Smooth muscle cell (in vitro differentiated cells): ENCODE measurements at regions not wholly inside any gene's neighbourhood (a gene's known extent, or its start where the extent isn't known, plus 50 kb on each side); places are given as distances from the start of the nearest gene placed in this dataset.

Source experiments
- DNase-seq: peaks from one replicate; lab custom pipeline; 2025; ENCODE audit not compliant: unreplicated experiment; lab: John Stamatoyannopoulos, UW
- H2AFZ ChIP-seq: fragments of 200-600 bp; sonication (generic); 2 replicates; pipeline ENCODE4 v1.6.0; 2016; ENCODE audit warnings: antibody characterized with exemption, low read depth, mild to moderate bottlenecking
- H3F3A ChIP-seq: fragments of 200-600 bp; sonication (generic); 2 replicates; pipeline ENCODE4 v1.6.0; 2017; ENCODE audit warnings: antibody characterized with exemption, low read depth
- H3K27ac ChIP-seq: fragments of 200-600 bp; sonication (generic); 2 replicates; pipeline ENCODE4 v1.5.1; 2016; ENCODE audit warnings: low read depth, mild to moderate bottlenecking
- H3K27me3 ChIP-seq: fragments of 200-600 bp; sonication (generic); 2 replicates; pipeline ENCODE4 v1.6.1; 2016; ENCODE audit warnings: low read depth, mild to moderate bottlenecking
- H3K36me3 ChIP-seq: fragments of 200-600 bp; sonication (generic); 2 replicates; pipeline ENCODE4 v1.5.1; 2016; ENCODE audit warnings: low read depth
- H3K4me1 ChIP-seq: fragments of 200-600 bp; sonication (generic); 2 replicates; pipeline ENCODE4 v1.5.1; 2016; ENCODE audit warnings: low read depth
- H3K4me2 ChIP-seq: fragments of 200-600 bp; sonication (generic); 2 replicates; pipeline ENCODE4 v1.6.0; 2016; ENCODE audit warnings: mild to moderate bottlenecking
- H3K4me3 ChIP-seq: fragments of 200-600 bp; sonication (generic); 2 replicates; pipeline ENCODE4 v1.5.1; 2016; ENCODE audit warnings: mild to moderate bottlenecking
- H3K79me2 ChIP-seq: fragments of 200-600 bp; sonication (generic); 2 replicates; pipeline ENCODE4 v1.6.0; 2016; ENCODE audit warnings: low read depth, mild to moderate bottlenecking
- H3K9ac ChIP-seq: fragments of 200-600 bp; sonication (generic); 2 replicates; pipeline ENCODE4 v1.6.0; 2016; ENCODE audit warnings: low read depth
- H3K9me3 ChIP-seq: fragments of 200-600 bp; sonication (generic); replicated peaks from 2 replicates; pipeline ENCODE4 v1.5.1; 2016; ENCODE audit warnings: low read depth
- H4K20me1 ChIP-seq: fragments of 200-600 bp; sonication (generic); 2 replicates; pipeline ENCODE4 v1.6.0; 2016; ENCODE audit warnings: low read depth
- WGBS: methylation state at CpG from one replicate; pipeline ENCODE4 v1.1.7; 2016; ENCODE audit warnings: low lambda C conversion rate; 5-methylcytosine and 5-hydroxymethylcytosine counted together
- TF ChIP-seq, protein P1 (sequence below): fragments of 200-600 bp; sonication (generic); IDR thresholded peaks from 2 replicates; pipeline ENCODE4 v1.5.1; 2017; ENCODE audit warnings: borderline replicate concordance, mild to moderate bottlenecking, antibody characterized with exemption; ENCODE audit not compliant: insufficient read depth, poor library complexity, severe bottlenecking

DNA sequence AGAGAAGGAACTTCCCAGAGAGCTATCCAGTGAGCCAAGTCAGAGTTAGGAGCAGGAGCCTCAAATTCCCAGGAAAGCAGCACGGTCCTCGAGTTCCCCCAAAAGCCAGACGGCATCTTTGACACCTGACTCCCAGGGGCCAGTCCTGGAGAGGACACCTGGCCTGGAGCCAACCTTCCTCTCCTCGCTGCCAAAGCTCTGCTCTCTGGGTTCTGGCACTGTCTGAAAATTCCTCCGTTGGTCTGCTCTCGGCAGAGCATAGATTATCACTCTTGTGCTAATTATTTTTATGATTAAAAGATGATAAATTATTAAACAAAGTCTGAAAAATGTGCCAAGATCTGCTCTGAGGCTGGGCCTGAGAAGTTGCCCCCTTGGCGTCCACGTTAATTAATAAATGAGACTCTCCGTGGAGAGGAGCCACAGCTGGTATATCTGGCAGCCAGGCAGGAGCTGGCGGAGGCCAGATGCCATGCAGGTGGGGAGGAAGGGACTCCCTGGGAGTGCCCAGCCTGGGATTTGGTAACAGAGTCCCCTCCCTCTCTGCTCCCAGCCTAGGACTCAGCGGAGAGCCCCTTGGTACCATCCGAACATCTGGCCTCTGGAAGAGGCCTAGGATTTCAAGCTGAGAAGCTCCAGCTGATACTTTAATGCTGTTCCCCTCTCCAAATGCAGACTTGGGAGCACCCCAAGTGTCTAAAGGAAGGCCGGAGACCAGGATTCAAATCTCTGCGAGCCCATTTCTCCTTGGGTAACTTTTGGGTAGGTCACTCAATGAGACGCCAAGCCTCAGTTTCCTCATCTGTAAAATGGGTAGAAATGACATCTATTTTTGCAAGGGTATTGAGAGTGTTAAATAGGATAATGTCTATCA, 163.7 kb upstream of the POU3F1 start:
- no peak overlapping the region for H3K4me2 ChIP-seq
- H3K4me3 ChIP-seq: no peak overlapping the region
- no peaks in the 10 kb centered on the region for H3K9me3 ChIP-seq
- TF ChIP-seq, protein P1, sequence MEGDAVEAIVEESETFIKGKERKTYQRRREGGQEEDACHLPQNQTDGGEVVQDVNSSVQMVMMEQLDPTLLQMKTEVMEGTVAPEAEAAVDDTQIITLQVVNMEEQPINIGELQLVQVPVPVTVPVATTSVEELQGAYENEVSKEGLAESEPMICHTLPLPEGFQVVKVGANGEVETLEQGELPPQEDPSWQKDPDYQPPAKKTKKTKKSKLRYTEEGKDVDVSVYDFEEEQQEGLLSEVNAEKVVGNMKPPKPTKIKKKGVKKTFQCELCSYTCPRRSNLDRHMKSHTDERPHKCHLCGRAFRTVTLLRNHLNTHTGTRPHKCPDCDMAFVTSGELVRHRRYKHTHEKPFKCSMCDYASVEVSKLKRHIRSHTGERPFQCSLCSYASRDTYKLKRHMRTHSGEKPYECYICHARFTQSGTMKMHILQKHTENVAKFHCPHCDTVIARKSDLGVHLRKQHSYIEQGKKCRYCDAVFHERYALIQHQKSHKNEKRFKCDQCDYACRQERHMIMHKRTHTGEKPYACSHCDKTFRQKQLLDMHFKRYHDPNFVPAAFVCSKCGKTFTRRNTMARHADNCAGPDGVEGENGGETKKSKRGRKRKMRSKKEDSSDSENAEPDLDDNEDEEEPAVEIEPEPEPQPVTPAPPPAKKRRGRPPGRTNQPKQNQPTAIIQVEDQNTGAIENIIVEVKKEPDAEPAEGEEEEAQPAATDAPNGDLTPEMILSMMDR: no peak
- peaks cover 5% of the 10 kb centered on the region for H3K27me3 ChIP-seq
- H3K4me1 ChIP-seq: no peaks in the 10 kb centered on the region
- no peak overlapping the region for H3K27ac ChIP-seq
- H4K20me1 ChIP-seq: no peaks in the 10 kb centered on the region
- no peak overlapping the region for H2AFZ ChIP-seq
- no peak for DNase-seq
- H3K79me2 ChIP-seq: no peaks in the 10 kb centered on the region
- no peak overlapping the region for H3K9ac ChIP-seq
- WGBS: 88% methylated on average over 15 of the region's 15 CpGs
- no peaks in the 10 kb centered on the region for H3K36me3 ChIP-seq
- H3F3A ChIP-seq: no peaks in the 10 kb centered on the region

DNA sequence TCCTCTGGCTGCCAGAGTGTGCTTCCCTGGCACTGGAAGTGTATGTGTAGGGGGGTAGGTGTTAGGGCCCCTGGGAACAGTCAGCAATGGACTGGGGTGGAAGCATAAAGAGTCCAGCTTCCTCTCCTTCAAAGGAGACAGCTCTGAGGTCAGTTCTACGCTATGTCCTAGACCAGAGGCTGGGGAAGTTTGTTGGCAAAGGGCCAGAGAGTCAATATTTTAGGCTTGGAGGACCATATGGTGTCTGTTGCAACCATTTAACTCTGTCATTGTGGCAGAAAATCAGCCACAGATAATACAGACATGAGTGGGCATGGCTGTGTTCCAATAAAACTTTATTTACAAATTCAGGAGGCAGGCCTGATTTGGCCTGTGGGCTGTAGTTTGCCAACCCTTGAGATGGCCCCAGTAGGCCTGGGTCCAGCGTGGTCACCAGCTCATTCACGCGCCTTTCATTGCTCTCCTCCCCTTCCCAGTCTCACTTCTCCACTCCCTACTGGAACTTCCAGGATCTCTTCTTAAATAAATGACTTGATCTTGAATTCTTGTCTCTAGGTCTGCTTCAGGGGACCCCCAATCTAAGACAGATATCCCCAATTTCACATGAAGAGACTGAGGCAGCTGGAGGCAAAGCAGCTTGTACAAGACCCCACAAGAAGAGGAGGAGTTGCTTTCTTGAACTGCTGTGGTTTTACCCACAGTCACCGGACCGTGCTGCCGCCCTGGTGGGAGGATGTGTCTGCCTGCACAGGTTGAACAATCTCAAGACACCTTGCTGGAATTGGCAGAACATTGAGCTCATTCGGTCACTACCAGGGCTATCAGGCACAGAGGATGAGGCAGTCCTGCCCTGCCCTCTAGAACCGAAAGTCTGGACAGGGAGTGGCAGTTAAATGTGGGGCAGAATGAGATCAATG, 162.4 kb upstream of the POU3F1 start:
- H3K4me3 ChIP-seq: no peak overlapping the region
- H3K27me3 ChIP-seq: peaks cover 5% of the 10 kb centered on the region
- H3K36me3 ChIP-seq: no peaks in the 10 kb centered on the region
- H3K4me1 ChIP-seq: no peaks in the 10 kb centered on the region
- WGBS: 92% methylated on average over 9 of the region's 9 CpGs
- no peak overlapping the region for H3K9ac ChIP-seq
- TF ChIP-seq, protein P1: no peak
- no peak overlapping the region for H3K27ac ChIP-seq
- no peak overlapping the region for H3K4me2 ChIP-seq
- no peaks in the 10 kb centered on the region for H3K79me2 ChIP-seq
- H3F3A ChIP-seq: no peaks in the 10 kb centered on the region
- no peaks in the 10 kb centered on the region for H4K20me1 ChIP-seq
- no peak overlapping the region for H2AFZ ChIP-seq
- H3K9me3 ChIP-seq: no peaks in the 10 kb centered on the region
- no peak for DNase-seq

DNA sequence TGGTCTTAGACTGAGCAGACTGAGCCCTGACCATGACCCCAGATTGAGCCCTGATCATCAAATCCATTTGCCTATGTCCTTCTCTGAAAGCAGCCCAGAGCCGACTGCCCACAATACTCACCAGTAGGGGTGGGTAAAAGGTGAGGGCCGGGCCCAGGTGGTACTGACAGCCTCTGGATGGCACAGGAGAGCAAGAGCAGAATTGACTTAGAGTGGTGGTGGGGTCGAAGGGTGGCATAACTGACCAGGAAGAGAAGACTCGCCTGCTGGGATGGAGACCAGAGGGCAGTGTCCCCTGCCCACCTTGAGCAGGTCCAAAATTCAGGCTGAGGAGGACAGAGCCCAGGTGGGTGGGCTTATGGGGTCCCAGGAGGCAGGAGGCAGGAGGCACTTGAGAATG, 161.3 kb upstream of the POU3F1 start:
- H2AFZ ChIP-seq: no peak overlapping the region
- TF ChIP-seq, protein P1: no peak
- no peak overlapping the region for H3K9ac ChIP-seq
- no peaks in the 10 kb centered on the region for H3K9me3 ChIP-seq
- no peaks in the 10 kb centered on the region for H3K36me3 ChIP-seq
- no peaks in the 10 kb centered on the region for H4K20me1 ChIP-seq
- DNase-seq: no peak
- no peak overlapping the region for H3K27ac ChIP-seq
- no peak overlapping the region for H3K4me3 ChIP-seq
- WGBS: 94% methylated on average over 4 of the region's 4 CpGs
- no peaks in the 10 kb centered on the region for H3F3A ChIP-seq
- no peaks in the 10 kb centered on the region for H3K79me2 ChIP-seq
- no peaks in the 10 kb centered on the region for H3K4me1 ChIP-seq
- peaks cover 5% of the 10 kb centered on the region for H3K27me3 ChIP-seq
- H3K4me2 ChIP-seq: no peak overlapping the region
